SU-DHL-6 (cell line): ENCODE measurements at regions not wholly inside any gene's neighbourhood (a gene's known extent, or its start where the extent isn't known, plus 50 kb on each side); places are given as distances from the start of the nearest gene placed in this dataset.

ENCODE experiments used
- EZH2phosphoT487 ChIP-seq: fragments of 200-600 bp; sonication (generic), shearing (Covaris generic); conservative IDR thresholded peaks from 2 replicates; pipeline ENCODE4 v1.6.1; 2018; ENCODE audit warnings: mild to moderate bottlenecking, antibody characterized with exemption, low read length, moderate library complexity, mixed read lengths
- TF ChIP-seq, protein P1 (sequence below): fragments of 200-600 bp; sonication (generic); IDR thresholded peaks from one replicate; pipeline ENCODE4 v1.5.1; 2017; ENCODE audit warnings: antibody characterized with exemption, mild to moderate bottlenecking, low read length, moderate library complexity; ENCODE audit not compliant: insufficient read depth, poor library complexity, severe bottlenecking

DNA sequence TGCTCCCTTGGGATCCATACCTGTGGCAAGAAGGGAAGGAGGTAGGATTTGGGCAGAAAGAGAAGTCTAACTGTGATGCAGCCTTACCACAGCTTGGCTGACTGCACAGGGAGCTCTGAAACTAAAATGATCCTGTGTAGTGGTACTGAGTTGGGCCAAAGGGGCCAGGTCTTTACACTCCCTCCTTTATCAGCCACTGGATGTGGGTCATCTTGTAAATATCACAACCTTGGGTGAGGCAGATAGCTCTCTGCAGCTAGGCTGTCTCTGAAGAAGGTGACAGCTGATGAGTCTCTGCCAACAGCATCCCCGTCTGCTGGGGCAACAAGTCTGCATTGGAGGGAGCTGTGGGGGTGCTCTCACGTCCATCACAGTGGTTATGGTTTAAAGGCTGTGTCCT, 95.9 kb upstream of the CAND1 start:
- TF ChIP-seq, protein P1, sequence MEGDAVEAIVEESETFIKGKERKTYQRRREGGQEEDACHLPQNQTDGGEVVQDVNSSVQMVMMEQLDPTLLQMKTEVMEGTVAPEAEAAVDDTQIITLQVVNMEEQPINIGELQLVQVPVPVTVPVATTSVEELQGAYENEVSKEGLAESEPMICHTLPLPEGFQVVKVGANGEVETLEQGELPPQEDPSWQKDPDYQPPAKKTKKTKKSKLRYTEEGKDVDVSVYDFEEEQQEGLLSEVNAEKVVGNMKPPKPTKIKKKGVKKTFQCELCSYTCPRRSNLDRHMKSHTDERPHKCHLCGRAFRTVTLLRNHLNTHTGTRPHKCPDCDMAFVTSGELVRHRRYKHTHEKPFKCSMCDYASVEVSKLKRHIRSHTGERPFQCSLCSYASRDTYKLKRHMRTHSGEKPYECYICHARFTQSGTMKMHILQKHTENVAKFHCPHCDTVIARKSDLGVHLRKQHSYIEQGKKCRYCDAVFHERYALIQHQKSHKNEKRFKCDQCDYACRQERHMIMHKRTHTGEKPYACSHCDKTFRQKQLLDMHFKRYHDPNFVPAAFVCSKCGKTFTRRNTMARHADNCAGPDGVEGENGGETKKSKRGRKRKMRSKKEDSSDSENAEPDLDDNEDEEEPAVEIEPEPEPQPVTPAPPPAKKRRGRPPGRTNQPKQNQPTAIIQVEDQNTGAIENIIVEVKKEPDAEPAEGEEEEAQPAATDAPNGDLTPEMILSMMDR, result no peak
- no peak for TF ChIP-seq EZH2phosphoT487
